ENCODE measurements at regions not wholly inside any gene's neighbourhood (a gene's known extent, or its start where the extent isn't known, plus 50 kb on each side); places are given as distances from the start of the nearest gene placed in this dataset.
A peak's percentile ranks its signal among the peaks of the same experiment; 100 is the strongest.

GRCh38 chr9:18067548-18068120, 406.3 kb upstream of the ADAMTSL1 start:
- no peaks in the 10 kb centered on the region for H3K9me3 ChIP-seq
- H3K27me3 ChIP-seq: no peaks in the 10 kb centered on the region
- TF ChIP-seq CTCF (IDR thresholded peaks at IDR 0.05): no peak
- H3K27ac ChIP-seq: no peak overlapping the region
- H3K36me3 ChIP-seq: no peaks in the 10 kb centered on the region
- intact Hi-C loops (cut with DNase I): loop anchor here in 1 of 10 donors (10.0 kb wide), 1 partner anchor 57 kb away; no protein-coding TSS in a partner anchor
- DNase-seq (no peak), ATAC-seq (no peak)
- peaks cover 0 to 2% (median 0%) of the 10 kb centered on the region in 9 donors for H3K4me1 ChIP-seq
- WGBS, 2 donors: 83 to 88% methylated on average over 6 of the region's 6 CpGs
- no peak overlapping the region for H3K4me3 ChIP-seq

GRCh38 chr9:18068900-18069299, 405.1 kb upstream of the ADAMTSL1 start:
- Histone ChIP-seq H3K36me3 (no peaks in the 10 kb centered on the region), H3K27me3 (no peaks in the 10 kb centered on the region), H3K4me1 (peaks cover 0 to 2% (median 0%) of the 10 kb centered on the region in 9 donors), H3K27ac (no peak overlapping the region), H3K4me3 (no peak overlapping the region), H3K9me3 (no peaks in the 10 kb centered on the region)
- no peak for TF ChIP-seq CTCF (IDR thresholded peaks at IDR 0.05)
- ATAC-seq (no peak), DNase-seq (no peak)
- 88 to 89% methylated on average over 3 of the region's 3 CpGs for WGBS, 2 donors
- intact Hi-C loops (cut with DNase I): loop anchor here in 1 of 10 donors (10.0 kb wide), 1 partner anchor 56 kb away; no protein-coding TSS in a partner anchor

- H3K4me3 ChIP-seq: no peak overlapping the region
- WGBS, 2 donors: 34 to 43% methylated on average over 6 of the region's 6 CpGs
- intact Hi-C loops (cut with DNase I): loop anchor here in 1 of 10 donors (1.0 kb wide), 1 partner anchor 257 kb away; no protein-coding TSS in a partner anchor
These were observed 402.3 kb upstream of the ADAMTSL1 start for GRCh38 chr9:18071651-18072060.

DNA sequence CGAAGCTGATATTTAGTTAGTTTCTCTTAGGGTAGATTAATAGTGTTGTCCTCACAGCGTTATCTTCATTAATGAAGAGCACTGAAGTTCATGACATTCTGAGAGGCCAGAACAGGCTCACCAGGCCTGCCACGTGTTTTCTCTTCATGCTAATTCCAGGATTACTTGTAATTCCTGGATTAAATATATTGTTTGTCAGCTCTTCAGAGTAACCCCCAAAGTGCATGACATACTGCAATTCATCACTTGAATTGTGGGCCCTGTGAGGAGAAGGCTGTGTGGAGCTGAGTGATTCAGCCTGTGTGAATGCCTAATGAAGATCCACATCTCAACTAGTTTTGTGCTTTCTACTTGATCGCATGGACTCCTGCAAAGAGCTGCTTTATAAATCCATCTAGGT, 401.0 kb upstream of the ADAMTSL1 start:
- DNase-seq (no peak), ATAC-seq (no peak)
- peaks cover 0 to 2% (median 0%) of the 10 kb centered on the region in 9 donors for H3K4me1 ChIP-seq
- H3K9me3 ChIP-seq: no peaks in the 10 kb centered on the region
- no peaks in the 10 kb centered on the region for H3K36me3 ChIP-seq
- WGBS, 2 donors: 80 to 81% methylated on average over 4 of the region's 4 CpGs
- H3K27ac ChIP-seq: no peak overlapping the region
- TF ChIP-seq CTCF (IDR thresholded peaks at IDR 0.05): no peak
- H3K27me3 ChIP-seq: no peaks in the 10 kb centered on the region
- H3K4me3 ChIP-seq: no peak overlapping the region
- intact Hi-C loops (cut with DNase I): no loop called here

More at GRCh38 chr9:18071651-18072060, 402.3 kb upstream of the ADAMTSL1 start:
- no peak for TF ChIP-seq CTCF (IDR thresholded peaks at IDR 0.05)
- H3K4me1 ChIP-seq: peaks cover 0 to 2% (median 0%) of the 10 kb centered on the region in 9 donors
- no peaks in the 10 kb centered on the region for H3K36me3 ChIP-seq
- H3K27me3 ChIP-seq: no peaks in the 10 kb centered on the region
- no peak overlapping the region for H3K27ac ChIP-seq
- DNase-seq (no peak), ATAC-seq (peak in 5 of 8 donors; percentile 28 to 94 (median 71))
- H3K9me3 ChIP-seq: no peaks in the 10 kb centered on the region
